MM.1S (cell line): ENCODE measurements at regions not wholly inside any gene's neighbourhood (a gene's known extent, or its start where the extent isn't known, plus 50 kb on each side); places are given as distances from the start of the nearest gene placed in this dataset.

Experiments
- DNase-seq: peaks from one replicate; pipeline ENCODE4 v3.0.0-alpha.2; 2015
- H2AFZ ChIP-seq: fragments of 300-600 bp; sonication (generic); 2 replicates; pipeline ENCODE4 v1.6.0; 2016; ENCODE audit warnings: antibody characterized with exemption, low read length
- H3F3A ChIP-seq: fragments of 300-600 bp; sonication (generic); 2 replicates; pipeline ENCODE4 v1.6.1; 2016; ENCODE audit warnings: mild to moderate bottlenecking, antibody characterized with exemption, low read length, moderate library complexity, mixed read lengths; ENCODE audit not compliant: insufficient read depth
- H3K27ac ChIP-seq: fragments of 300-600 bp; sonication (generic); 2 replicates; pipeline ENCODE4 v1.5.1; 2016; ENCODE audit warnings: mild to moderate bottlenecking, low read length
- H3K27me3 ChIP-seq: fragments of 300-600 bp; sonication (generic); replicated peaks from 2 replicates; pipeline ENCODE4 v1.6.0; 2016; ENCODE audit warnings: low read length; ENCODE audit not compliant: insufficient read depth
- H3K36me3 ChIP-seq: fragments of 300-600 bp; sonication (generic); replicated peaks from 2 replicates; pipeline ENCODE4 v1.6.1; 2016; ENCODE audit warnings: mild to moderate bottlenecking, low read length, mixed read lengths; ENCODE audit not compliant: insufficient read depth
- H3K4me1 ChIP-seq: fragments of 300-600 bp; sonication (generic); 2 replicates; pipeline ENCODE4 v1.6.1; 2016; ENCODE audit warnings: low read length, mixed read lengths
- H3K4me2 ChIP-seq: fragments of 300-600 bp; sonication (generic); 2 replicates; pipeline ENCODE4 v1.6.0; 2016; ENCODE audit warnings: low read depth, low read length
- H3K4me3 ChIP-seq: fragments of 300-600 bp; sonication (generic); 2 replicates; pipeline ENCODE4 v1.5.1; 2016; ENCODE audit warnings: low read length, mixed read lengths
- H3K79me2 ChIP-seq: fragments of 300-600 bp; sonication (generic); 2 replicates; pipeline ENCODE4 v1.6.1; 2016; ENCODE audit warnings: mixed run types, low read length, mixed read lengths
- H3K9ac ChIP-seq: fragments of 300-600 bp; sonication (generic); 2 replicates; pipeline ENCODE4 v1.6.1; 2016; ENCODE audit warnings: low read length, mixed read lengths
- H3K9me2 ChIP-seq: fragments of 300-600 bp; sonication (generic); replicated peaks from 2 replicates; pipeline ENCODE4 v1.6.1; 2016; ENCODE audit warnings: mild to moderate bottlenecking, low read length, mixed read lengths; ENCODE audit not compliant: insufficient read depth
- H3K9me3 ChIP-seq: fragments of 300-600 bp; sonication (generic); replicated peaks from 2 replicates; pipeline ENCODE4 v1.6.1; 2016; ENCODE audit warnings: mild to moderate bottlenecking, low read length, mixed read lengths; ENCODE audit not compliant: insufficient read depth
- H4K20me1 ChIP-seq: fragments of 300-600 bp; sonication (generic); 2 replicates; pipeline ENCODE4 v1.6.1; 2016; ENCODE audit warnings: mild to moderate bottlenecking, low read length, moderate library complexity, mixed read lengths; ENCODE audit not compliant: insufficient read depth
- EZH2 ChIP-seq: fragments of 300-600 bp; sonication (generic); optimal IDR thresholded peaks from 2 replicates; pipeline ENCODE3; 2017; ENCODE audit warnings: low read depth, mild to moderate bottlenecking, antibody characterized with exemption, low read length, mixed read lengths
- EZH2phosphoT487 ChIP-seq: fragments of 300-600 bp; sonication (generic); IDR thresholded peaks from 2 replicates; pipeline ENCODE4 v1.6.1; 2018; ENCODE audit warnings: antibody characterized with exemption, low read length
- TF ChIP-seq, protein P1 (sequence below): fragments of 300-600 bp; sonication (generic); IDR thresholded peaks from 2 replicates; pipeline ENCODE4 v1.5.1; 2016; ENCODE audit warnings: antibody characterized with exemption, low read length, mixed read lengths

DNA sequence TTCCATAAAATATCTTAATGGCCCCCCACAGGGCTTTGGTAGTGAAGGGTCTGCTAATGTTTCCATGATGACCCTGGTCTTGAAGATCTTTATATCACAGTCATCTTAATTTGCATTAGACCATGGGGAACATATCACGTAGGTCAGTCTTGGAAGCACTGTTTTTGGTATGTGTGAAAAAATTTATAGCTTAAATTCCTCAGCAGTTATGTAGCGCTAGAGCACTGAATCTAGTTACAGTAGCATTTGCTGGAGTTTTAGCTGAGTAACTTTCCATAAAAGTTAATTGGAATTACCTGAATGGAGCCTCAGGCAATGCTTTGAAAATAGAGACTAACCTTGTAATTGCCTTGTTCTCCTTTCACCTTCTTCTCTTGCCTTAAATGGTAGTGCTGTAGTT lies 648.8 kb downstream of the IQCM start:
- no peaks in the 10 kb centered on the region for H3K4me1 ChIP-seq
- H2AFZ ChIP-seq = no peak overlapping the region
- TF ChIP-seq EZH2phosphoT487 = no peak
- no peak for TF ChIP-seq EZH2
- TF ChIP-seq, protein P1, sequence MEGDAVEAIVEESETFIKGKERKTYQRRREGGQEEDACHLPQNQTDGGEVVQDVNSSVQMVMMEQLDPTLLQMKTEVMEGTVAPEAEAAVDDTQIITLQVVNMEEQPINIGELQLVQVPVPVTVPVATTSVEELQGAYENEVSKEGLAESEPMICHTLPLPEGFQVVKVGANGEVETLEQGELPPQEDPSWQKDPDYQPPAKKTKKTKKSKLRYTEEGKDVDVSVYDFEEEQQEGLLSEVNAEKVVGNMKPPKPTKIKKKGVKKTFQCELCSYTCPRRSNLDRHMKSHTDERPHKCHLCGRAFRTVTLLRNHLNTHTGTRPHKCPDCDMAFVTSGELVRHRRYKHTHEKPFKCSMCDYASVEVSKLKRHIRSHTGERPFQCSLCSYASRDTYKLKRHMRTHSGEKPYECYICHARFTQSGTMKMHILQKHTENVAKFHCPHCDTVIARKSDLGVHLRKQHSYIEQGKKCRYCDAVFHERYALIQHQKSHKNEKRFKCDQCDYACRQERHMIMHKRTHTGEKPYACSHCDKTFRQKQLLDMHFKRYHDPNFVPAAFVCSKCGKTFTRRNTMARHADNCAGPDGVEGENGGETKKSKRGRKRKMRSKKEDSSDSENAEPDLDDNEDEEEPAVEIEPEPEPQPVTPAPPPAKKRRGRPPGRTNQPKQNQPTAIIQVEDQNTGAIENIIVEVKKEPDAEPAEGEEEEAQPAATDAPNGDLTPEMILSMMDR = no peak
- no peak overlapping the region for H3K27ac ChIP-seq
- H3K9me3 ChIP-seq = no peaks in the 10 kb centered on the region
- no peaks in the 10 kb centered on the region for H3K9me2 ChIP-seq
- no peak overlapping the region for H3K4me2 ChIP-seq
- no peak overlapping the region for H3K4me3 ChIP-seq
- H3K27me3 ChIP-seq = no peaks in the 10 kb centered on the region
- no peaks in the 10 kb centered on the region for H3F3A ChIP-seq
- no peak for DNase-seq
- no peak overlapping the region for H3K9ac ChIP-seq
- H4K20me1 ChIP-seq = no peaks in the 10 kb centered on the region
- H3K79me2 ChIP-seq = no peaks in the 10 kb centered on the region
- H3K36me3 ChIP-seq = no peaks in the 10 kb centered on the region

DNA sequence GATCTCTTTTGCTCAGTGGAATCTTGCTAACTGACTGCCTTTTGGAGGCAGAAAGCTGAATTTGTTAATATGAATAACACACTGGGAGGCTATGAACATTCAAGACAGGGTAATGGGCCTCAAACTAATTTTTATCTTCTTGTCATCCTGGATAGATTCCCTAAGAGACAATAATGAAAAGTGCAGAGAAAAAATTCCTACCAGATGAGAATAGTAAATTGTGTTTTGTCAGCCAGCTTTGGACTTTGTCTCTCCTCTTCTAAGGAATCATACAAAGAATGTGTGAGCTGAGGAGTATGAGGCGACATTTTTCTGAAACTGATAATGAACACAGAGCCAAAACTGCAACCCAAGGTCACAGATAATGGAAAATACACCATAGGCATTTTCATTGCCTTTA lies 649.3 kb downstream of the IQCM start:
- no peak overlapping the region for H2AFZ ChIP-seq
- no peak overlapping the region for H3K4me2 ChIP-seq
- H3K4me1 ChIP-seq = no peaks in the 10 kb centered on the region
- no peak overlapping the region for H3K27ac ChIP-seq
- H3K9me3 ChIP-seq = no peaks in the 10 kb centered on the region
- H3K36me3 ChIP-seq = no peaks in the 10 kb centered on the region
- H3K27me3 ChIP-seq = no peaks in the 10 kb centered on the region
- no peak overlapping the region for H3K9ac ChIP-seq
- no peak for DNase-seq
- H3K9me2 ChIP-seq = no peaks in the 10 kb centered on the region
- no peaks in the 10 kb centered on the region for H4K20me1 ChIP-seq
- TF ChIP-seq EZH2phosphoT487 (no peak), EZH2 (no peak)
- TF ChIP-seq, protein P1 = no peak
- no peak overlapping the region for H3K4me3 ChIP-seq
- no peaks in the 10 kb centered on the region for H3F3A ChIP-seq
- H3K79me2 ChIP-seq = no peaks in the 10 kb centered on the region

DNA sequence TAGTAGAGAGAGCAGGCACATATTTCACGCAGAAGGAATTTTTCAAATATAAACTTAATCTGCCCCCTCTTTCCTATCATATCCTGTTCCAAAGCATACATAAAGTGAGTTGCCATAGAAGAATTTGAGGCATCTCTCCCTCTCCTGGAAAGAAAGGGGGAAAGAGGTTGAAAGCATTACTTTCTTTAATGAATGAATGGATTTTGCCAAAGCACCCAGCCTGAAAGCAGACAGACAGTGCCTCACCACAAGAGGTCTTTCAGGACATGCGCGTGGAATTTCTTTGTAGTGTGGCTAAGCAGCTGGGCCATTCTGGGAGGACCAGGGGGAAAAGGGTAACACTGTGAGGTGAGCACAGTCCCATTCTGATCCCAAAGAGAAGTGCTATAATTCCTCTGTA lies 651.4 kb downstream of the IQCM start:
- Histone ChIP-seq H3K36me3 (no peaks in the 10 kb centered on the region), H3K9ac (no peak overlapping the region), H4K20me1 (no peaks in the 10 kb centered on the region), H3K27me3 (no peaks in the 10 kb centered on the region), H3K4me2 (no peak overlapping the region), H2AFZ (no peak overlapping the region), H3K4me3 (no peak overlapping the region), H3K9me3 (no peaks in the 10 kb centered on the region), H3K79me2 (no peaks in the 10 kb centered on the region), H3K27ac (no peak overlapping the region), H3K9me2 (no peaks in the 10 kb centered on the region), H3K4me1 (0 out of 2 replicates have a peak, but pooled peaks cover 2% of the 10 kb centered on the region), H3F3A (no peaks in the 10 kb centered on the region)
- no peak for DNase-seq
- TF ChIP-seq EZH2 (no peak), EZH2phosphoT487 (no peak)
- TF ChIP-seq, protein P1 = no peak
